Caco-2 (cell line): ENCODE measurements at regions not wholly inside any gene's neighbourhood (a gene's known extent, or its start where the extent isn't known, plus 50 kb on each side); places are given as distances from the start of the nearest gene placed in this dataset.

Experiments
- BruUV-seq: library from RNA; stranded (reverse); fragments of 400-500 nt; replicated peaks from 2 replicates; lab custom pipeline; 2021; lab: Mats Ljungman, UMichigan
- CTCF ChIA-PET: fragments of 300-600 bp; sonication (Branson Sonifier 250); formaldehyde crosslinking; loops from one replicate; lab custom pipeline; 2022; ENCODE audit warnings: antibody characterized with exemption; lab: Charles Lee
- POLR2A ChIA-PET: fragments of 300-600 bp; sonication (Branson Sonifier 250); formaldehyde crosslinking; loops from one replicate; lab custom pipeline; 2022; ENCODE audit warnings: antibody characterized with exemption; lab: Charles Lee
- DNase-seq, 2 experiments: peaks; one replicate each; pipeline versions ENCODE4 v3.0.0 to v3.0.0-alpha.2; 2020 to 2022
- H3K27me3 ChIP-seq: replicated peaks from 2 replicates; pipeline ENCODE4 v1.6.0; 2011; ENCODE audit warnings: low read length; ENCODE audit not compliant: control insufficient read depth, insufficient read depth
- H3K36me3 ChIP-seq: 2 replicates; pipeline ENCODE4 v1.5.1; 2011; ENCODE audit warnings: low read length; ENCODE audit not compliant: control insufficient read depth, insufficient read depth
- H3K4me1 ChIP-seq: fragments of 250-450 bp; sonication (Bioruptor Pico); 2 replicates; pipeline ENCODE4 v1.5.1; 2020; ENCODE audit warnings: mild to moderate bottlenecking
- H3K4me3 ChIP-seq: 2 replicates; pipeline ENCODE4 v1.5.1; 2011; ENCODE audit warnings: low read depth, mild to moderate bottlenecking, control low read depth, low read length
- H3K9me3 ChIP-seq: fragments of 250-450 bp; sonication (Bioruptor Pico); 2 replicates; pipeline ENCODE4 v1.5.1; 2020; ENCODE audit warnings: mild to moderate bottlenecking, moderate library complexity
- H3K27ac Mint-ChIP-seq: one replicate; pipeline ENCODE4 v1.8.0; 2022; ENCODE audit warnings: mixed read lengths; ENCODE audit not compliant: unreplicated experiment
- H3K27me3 Mint-ChIP-seq: one replicate; pipeline ENCODE4 v1.8.0; 2022; ENCODE audit warnings: mixed read lengths; ENCODE audit not compliant: insufficient read depth, unreplicated experiment
- H3K36me3 Mint-ChIP-seq: one replicate; pipeline ENCODE4 v1.8.0; 2022; ENCODE audit warnings: mild to moderate bottlenecking, mixed read lengths; ENCODE audit not compliant: insufficient read depth, unreplicated experiment
- H3K4me1 Mint-ChIP-seq: one replicate; pipeline ENCODE4 v1.8.0; 2022; ENCODE audit warnings: low read depth, mixed read lengths; ENCODE audit not compliant: unreplicated experiment
- H3K4me3 Mint-ChIP-seq: one replicate; pipeline ENCODE4 v1.8.0; 2022; ENCODE audit warnings: mild to moderate bottlenecking, moderate library complexity, mixed read lengths; ENCODE audit not compliant: unreplicated experiment
- H3K9me3 Mint-ChIP-seq: one replicate; pipeline ENCODE4 v1.8.0; 2022; ENCODE audit warnings: mixed read lengths; ENCODE audit not compliant: unreplicated experiment
- intact Hi-C: fragments of 100-400 bp; cut with micrococcal nuclease; formaldehyde crosslinking; loops from one replicate; pipeline ENCODE4 v1.10.0; 2022; ENCODE audit not compliant: unreplicated experiment
- TF ChIP-seq, protein P1 (sequence below), 2 experiments: fragments of 200-600 bp in 1 of 2; IDR thresholded peaks; 1 replicate in 1 of 2; 2 replicates in 1 of 2; pipeline versions ENCODE4 v1.5.1 to v1.8.0; 2011 to 2022; ENCODE audit warnings: antibody characterized with exemption in 1 of 2, control low read depth in 1 of 2, inconsistent platforms in 1 of 2, low read depth in 1 of 2, low read length in 1 of 2, mild to moderate bottlenecking in 1 of 2, moderate library complexity in 1 of 2; ENCODE audit not compliant: insufficient read depth in 1 of 2, severe bottlenecking in 1 of 2, unreplicated experiment in 1 of 2

DNA sequence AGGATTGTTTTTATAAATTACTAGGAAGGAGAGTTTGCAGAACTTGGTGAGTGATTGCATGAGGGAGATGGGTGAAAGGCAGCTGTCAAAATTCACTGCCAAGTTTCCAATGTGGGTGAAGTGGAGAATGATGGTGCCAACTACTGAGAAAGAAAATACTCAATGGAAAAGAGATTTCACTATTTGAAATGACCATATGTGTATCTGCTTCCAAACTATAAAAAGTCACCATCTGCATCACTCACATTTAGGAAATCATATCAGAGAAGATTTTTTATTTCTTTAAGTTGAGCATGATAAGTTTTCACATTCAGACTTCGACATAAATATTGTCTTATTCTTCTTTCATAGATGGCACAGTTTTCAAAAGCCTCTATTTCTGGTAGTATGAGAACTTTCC is 570.0 kb upstream of the DSEL start:
- no peaks in the 10 kb centered on the region for H3K36me3 Mint-ChIP-seq
- DNase-seq: no peak
- Histone ChIP-seq H3K27me3 (no peaks in the 10 kb centered on the region), H3K4me3 (no peak overlapping the region), H3K4me1 (no peaks in the 10 kb centered on the region), H3K36me3 (no peaks in the 10 kb centered on the region), H3K9me3 (no peaks in the 10 kb centered on the region)
- ChIA-PET POLR2A (no interaction called here), CTCF (no interaction called here)
- no peaks in the 10 kb centered on the region for H3K9me3 Mint-ChIP-seq
- no peaks in the 10 kb centered on the region for H3K4me1 Mint-ChIP-seq
- H3K4me3 Mint-ChIP-seq: no peak overlapping the region
- H3K27ac Mint-ChIP-seq: no peak overlapping the region
- BruUV-seq: no TSS peak
- H3K27me3 Mint-ChIP-seq: no peaks in the 10 kb centered on the region
- TF ChIP-seq, protein P1, sequence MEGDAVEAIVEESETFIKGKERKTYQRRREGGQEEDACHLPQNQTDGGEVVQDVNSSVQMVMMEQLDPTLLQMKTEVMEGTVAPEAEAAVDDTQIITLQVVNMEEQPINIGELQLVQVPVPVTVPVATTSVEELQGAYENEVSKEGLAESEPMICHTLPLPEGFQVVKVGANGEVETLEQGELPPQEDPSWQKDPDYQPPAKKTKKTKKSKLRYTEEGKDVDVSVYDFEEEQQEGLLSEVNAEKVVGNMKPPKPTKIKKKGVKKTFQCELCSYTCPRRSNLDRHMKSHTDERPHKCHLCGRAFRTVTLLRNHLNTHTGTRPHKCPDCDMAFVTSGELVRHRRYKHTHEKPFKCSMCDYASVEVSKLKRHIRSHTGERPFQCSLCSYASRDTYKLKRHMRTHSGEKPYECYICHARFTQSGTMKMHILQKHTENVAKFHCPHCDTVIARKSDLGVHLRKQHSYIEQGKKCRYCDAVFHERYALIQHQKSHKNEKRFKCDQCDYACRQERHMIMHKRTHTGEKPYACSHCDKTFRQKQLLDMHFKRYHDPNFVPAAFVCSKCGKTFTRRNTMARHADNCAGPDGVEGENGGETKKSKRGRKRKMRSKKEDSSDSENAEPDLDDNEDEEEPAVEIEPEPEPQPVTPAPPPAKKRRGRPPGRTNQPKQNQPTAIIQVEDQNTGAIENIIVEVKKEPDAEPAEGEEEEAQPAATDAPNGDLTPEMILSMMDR (IDR thresholded peaks at IDR 0.05; ENCODE audit: insufficient read depth in 1 of 2, low read depth in 1 of 2, low read length in 1 of 2, severe bottlenecking in 1 of 2, unreplicated experiment in 1 of 2): no peak
- intact Hi-C loops: no loop called here

- no peak overlapping the region for H3K4me3 Mint-ChIP-seq
- TF ChIP-seq, protein P1 (IDR thresholded peaks at IDR 0.05; ENCODE audit: insufficient read depth in 1 of 2, low read depth in 1 of 2, low read length in 1 of 2, severe bottlenecking in 1 of 2, unreplicated experiment in 1 of 2): no peak
- no TSS peak for BruUV-seq
- no peak overlapping the region for H3K27ac Mint-ChIP-seq
- no peak for DNase-seq
- H3K9me3 Mint-ChIP-seq: no peaks in the 10 kb centered on the region
- Histone ChIP-seq H3K9me3 (no peaks in the 10 kb centered on the region), H3K27me3 (no peaks in the 10 kb centered on the region), H3K4me1 (no peaks in the 10 kb centered on the region), H3K4me3 (no peak overlapping the region), H3K36me3 (no peaks in the 10 kb centered on the region)
- intact Hi-C loops: no loop called here
- H3K36me3 Mint-ChIP-seq: no peaks in the 10 kb centered on the region
- no peaks in the 10 kb centered on the region for H3K27me3 Mint-ChIP-seq
- no peaks in the 10 kb centered on the region for H3K4me1 Mint-ChIP-seq
- POLR2A ChIA-PET: no interaction called here
- CTCF ChIA-PET: no interaction called here
Observed at GRCh38 chr18:68085251-68085650, 568.7 kb upstream of the DSEL start.

- H3K36me3 Mint-ChIP-seq: no peaks in the 10 kb centered on the region
- BruUV-seq: no TSS peak
- TF ChIP-seq, protein P1 (IDR thresholded peaks at IDR 0.05; ENCODE audit: insufficient read depth in 1 of 2, low read depth in 1 of 2, low read length in 1 of 2, severe bottlenecking in 1 of 2, unreplicated experiment in 1 of 2): no peak
- H3K27me3 ChIP-seq: no peaks in the 10 kb centered on the region
- no peak for DNase-seq
- no peaks in the 10 kb centered on the region for H3K36me3 ChIP-seq
- no peak overlapping the region for H3K4me3 Mint-ChIP-seq
- intact Hi-C loops: no loop called here
- no peaks in the 10 kb centered on the region for H3K4me1 Mint-ChIP-seq
- CTCF ChIA-PET: no interaction called here
- H3K27me3 Mint-ChIP-seq: peaks cover under 1% of the 10 kb centered on the region
- H3K27ac Mint-ChIP-seq: no peak overlapping the region
- no peaks in the 10 kb centered on the region for H3K4me1 ChIP-seq
- H3K9me3 Mint-ChIP-seq: no peaks in the 10 kb centered on the region
- POLR2A ChIA-PET: no interaction called here
- no peaks in the 10 kb centered on the region for H3K9me3 ChIP-seq
- H3K4me3 ChIP-seq: no peak overlapping the region
Observed at GRCh38 chr18:68083776-68084175, 567.3 kb upstream of the DSEL start.
